DND-41 (cell line): ENCODE measurements at regions not wholly inside any gene's neighbourhood (a gene's known extent, or its start where the extent isn't known, plus 50 kb on each side); places are given as distances from the start of the nearest gene placed in this dataset.

ENCODE experiments used
- ATAC-seq: fragments of 200-7000 bp; cut with Tn5 transposase; 3 replicates; pipeline ENCODE4 v1.9.1; 2021; ENCODE audit warnings: low read depth; ENCODE audit not compliant: insufficient read depth
- DNase-seq: peaks from one replicate; pipeline ENCODE4 v3.0.0-alpha.2; 2020
- H2AFZ ChIP-seq: 2 replicates; pipeline ENCODE4 v1.6.0; 2012; ENCODE audit warnings: low read depth, low read length
- H3K27ac ChIP-seq: 2 replicates; pipeline ENCODE4 v1.5.1; 2012; ENCODE audit warnings: low read length, inconsistent platforms
- H3K27me3 ChIP-seq: fragments of 200-600 bp; sonication (generic); 2 replicates; pipeline ENCODE4 v1.6.0; 2012; ENCODE audit warnings: low read length, mild to moderate bottlenecking, inconsistent platforms; ENCODE audit not compliant: insufficient read depth, poor library complexity
- H3K36me3 ChIP-seq: 2 replicates; pipeline ENCODE4 v1.5.1; 2012; ENCODE audit warnings: low read length, inconsistent platforms; ENCODE audit not compliant: insufficient read depth
- H3K4me1 ChIP-seq: 2 replicates; pipeline ENCODE4 v1.5.1; 2012; ENCODE audit warnings: mild to moderate bottlenecking, low read length; ENCODE audit not compliant: insufficient read depth
- H3K4me2 ChIP-seq: 2 replicates; pipeline ENCODE4 v1.6.0; 2012; ENCODE audit warnings: mild to moderate bottlenecking, moderate library complexity, low read length, inconsistent platforms; ENCODE audit not compliant: insufficient read depth
- H3K4me3 ChIP-seq, 2 experiments: fragments of 200-600 bp in 1 of 2; shearing (Covaris generic) in 1 of 2; 2 replicates each; pipeline ENCODE4 v1.5.1; 2012 to 2016; ENCODE audit warnings: inconsistent platforms in 2 of 2, low read length in 2 of 2, mild to moderate bottlenecking in 2 of 2, low read depth in 1 of 2, moderate library complexity in 1 of 2
- H3K79me2 ChIP-seq: 2 replicates; pipeline ENCODE4 v1.6.0; 2012; ENCODE audit warnings: low read length, inconsistent platforms; ENCODE audit not compliant: insufficient read depth
- H3K9ac ChIP-seq: 2 replicates; pipeline ENCODE4 v1.6.0; 2012; ENCODE audit warnings: low read depth, mild to moderate bottlenecking, inconsistent platforms, low read length, moderate library complexity
- H3K9me3 ChIP-seq: 2 replicates; pipeline ENCODE4 v1.5.1; 2012; ENCODE audit warnings: low read length, moderate library complexity, mild to moderate bottlenecking, inconsistent platforms; ENCODE audit not compliant: insufficient read depth, severe bottlenecking
- H4K20me1 ChIP-seq: 2 replicates; pipeline ENCODE4 v1.6.0; 2012; ENCODE audit warnings: low read length; ENCODE audit not compliant: insufficient read depth
- EZH2 ChIP-seq: IDR thresholded peaks from 3 replicates; pipeline ENCODE4 v1.6.1; 2012; ENCODE audit warnings: borderline replicate concordance, low read depth, mild to moderate bottlenecking, moderate library complexity, low read length, inconsistent platforms; ENCODE audit not compliant: severe bottlenecking
- TF ChIP-seq, protein P1 (sequence below): IDR thresholded peaks from 2 replicates; pipeline ENCODE4 v1.5.1; 2012; ENCODE audit warnings: borderline replicate concordance, low read length, moderate library complexity, mild to moderate bottlenecking; ENCODE audit not compliant: poor library complexity, severe bottlenecking; ENCODE audit errors: extremely low read depth

DNA sequence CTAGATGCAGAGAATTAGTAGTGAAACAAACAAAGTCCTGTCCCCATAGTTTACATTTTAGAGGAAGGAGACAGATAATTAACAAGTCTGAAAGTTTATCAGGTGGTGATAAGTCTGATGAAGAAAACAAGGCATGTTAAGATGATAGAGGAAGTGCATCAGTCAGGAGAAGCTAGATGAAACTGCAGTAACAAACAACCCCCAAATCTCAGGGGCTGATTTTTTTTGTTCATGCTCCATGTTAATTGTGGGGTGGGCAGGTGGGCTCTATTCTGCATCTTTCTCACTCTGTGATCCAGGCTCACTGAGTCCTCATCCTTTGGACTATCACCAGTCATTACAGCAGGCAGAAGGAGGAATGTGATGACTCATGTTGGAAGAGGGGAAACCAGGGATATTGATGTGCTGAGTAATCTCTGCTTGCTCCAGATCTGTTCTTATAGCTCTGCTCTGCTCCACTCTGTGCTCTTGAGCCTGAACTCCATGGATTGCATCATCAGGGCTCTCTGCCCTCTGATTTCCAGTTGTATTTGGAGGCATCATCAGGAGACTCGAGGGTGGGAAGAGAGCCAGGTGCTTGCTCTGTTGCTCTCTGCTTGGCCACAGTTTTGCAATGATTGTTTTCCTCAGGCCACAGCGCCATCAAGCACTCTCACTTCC is 166.9 kb downstream of the IER5 start:
- Histone ChIP-seq H3K9ac (no peak overlapping the region), H3K27ac (no peak overlapping the region), H3K79me2 (no peaks in the 10 kb centered on the region), H3K4me2 (no peak overlapping the region), H3K36me3 (no peaks in the 10 kb centered on the region), H3K27me3 (peaks cover 5% of the 10 kb centered on the region), H3K4me1 (no peaks in the 10 kb centered on the region), H3K9me3 (no peaks in the 10 kb centered on the region), H2AFZ (no peak overlapping the region), H3K4me3 (no peak overlapping the region), H4K20me1 (no peaks in the 10 kb centered on the region)
- DNase-seq (no peak), ATAC-seq (no peak)
- TF ChIP-seq, protein P1, sequence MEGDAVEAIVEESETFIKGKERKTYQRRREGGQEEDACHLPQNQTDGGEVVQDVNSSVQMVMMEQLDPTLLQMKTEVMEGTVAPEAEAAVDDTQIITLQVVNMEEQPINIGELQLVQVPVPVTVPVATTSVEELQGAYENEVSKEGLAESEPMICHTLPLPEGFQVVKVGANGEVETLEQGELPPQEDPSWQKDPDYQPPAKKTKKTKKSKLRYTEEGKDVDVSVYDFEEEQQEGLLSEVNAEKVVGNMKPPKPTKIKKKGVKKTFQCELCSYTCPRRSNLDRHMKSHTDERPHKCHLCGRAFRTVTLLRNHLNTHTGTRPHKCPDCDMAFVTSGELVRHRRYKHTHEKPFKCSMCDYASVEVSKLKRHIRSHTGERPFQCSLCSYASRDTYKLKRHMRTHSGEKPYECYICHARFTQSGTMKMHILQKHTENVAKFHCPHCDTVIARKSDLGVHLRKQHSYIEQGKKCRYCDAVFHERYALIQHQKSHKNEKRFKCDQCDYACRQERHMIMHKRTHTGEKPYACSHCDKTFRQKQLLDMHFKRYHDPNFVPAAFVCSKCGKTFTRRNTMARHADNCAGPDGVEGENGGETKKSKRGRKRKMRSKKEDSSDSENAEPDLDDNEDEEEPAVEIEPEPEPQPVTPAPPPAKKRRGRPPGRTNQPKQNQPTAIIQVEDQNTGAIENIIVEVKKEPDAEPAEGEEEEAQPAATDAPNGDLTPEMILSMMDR, result no peak
- TF ChIP-seq EZH2, result no peak

DNA sequence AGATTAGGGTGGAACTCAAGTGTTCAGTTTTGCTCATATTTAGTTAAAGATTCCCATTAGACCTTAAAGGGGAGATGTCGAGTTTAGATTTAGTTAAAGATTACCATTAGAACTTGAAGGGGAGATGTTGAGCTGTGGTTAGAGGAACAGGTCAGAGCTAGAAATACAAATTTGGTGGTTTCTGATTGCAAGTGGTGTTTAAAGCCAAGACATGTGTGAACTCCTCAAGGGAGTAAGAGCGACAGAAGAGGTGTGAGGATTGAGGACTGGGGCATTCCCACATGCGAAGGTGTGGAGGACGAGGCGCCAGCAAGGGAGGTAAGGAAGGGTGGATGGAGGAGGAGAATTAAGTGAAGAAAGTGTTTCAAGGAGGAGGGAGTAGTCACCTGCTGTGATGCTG is 168.6 kb downstream of the IER5 start:
- no peak for ATAC-seq
- Histone ChIP-seq H3K9ac (no peak overlapping the region), H3K4me1 (no peaks in the 10 kb centered on the region), H3K27me3 (peaks cover 5% of the 10 kb centered on the region), H4K20me1 (no peaks in the 10 kb centered on the region), H3K4me3 (no peak overlapping the region), H3K36me3 (no peaks in the 10 kb centered on the region), H3K79me2 (no peaks in the 10 kb centered on the region), H3K4me2 (no peak overlapping the region), H2AFZ (no peak overlapping the region), H3K9me3 (no peaks in the 10 kb centered on the region), H3K27ac (no peak overlapping the region)
- no peak for DNase-seq
- no peak for TF ChIP-seq EZH2
- TF ChIP-seq, protein P1, result no peak

DNA sequence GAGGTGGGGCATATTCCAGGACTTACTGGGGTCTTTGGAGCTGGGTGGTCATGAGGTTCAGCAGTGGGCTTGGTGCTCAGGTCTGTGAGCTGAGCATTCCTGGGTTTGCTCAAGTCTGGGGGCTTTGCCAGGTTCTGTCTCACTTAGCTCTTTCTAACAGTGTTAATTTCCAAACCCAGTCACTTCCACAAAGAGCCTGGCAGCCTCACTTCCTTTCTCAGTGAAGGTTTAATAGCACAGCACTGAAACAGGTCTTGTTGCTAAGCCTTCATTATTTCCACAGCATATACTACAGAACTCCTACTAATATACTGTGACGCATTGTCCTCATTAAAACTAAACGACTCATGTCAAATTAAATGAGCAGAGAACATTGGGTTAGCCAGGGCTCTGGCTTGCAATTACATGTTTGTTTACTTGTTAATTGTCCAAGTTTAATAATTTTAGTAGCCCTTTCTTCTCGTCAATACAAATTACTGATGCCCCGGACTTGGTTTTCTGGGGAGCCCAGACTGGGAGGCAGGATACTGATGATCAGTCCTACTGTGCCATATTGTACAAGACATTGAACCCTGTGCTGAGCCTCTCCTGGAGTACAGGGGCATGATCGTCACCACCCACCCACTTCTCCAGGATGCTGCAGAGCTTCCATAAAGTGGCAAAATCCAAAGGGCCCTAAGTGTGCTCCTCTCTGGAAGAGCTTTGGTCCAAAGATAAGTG is 170.7 kb downstream of the IER5 start:
- H3K36me3 ChIP-seq, result no peaks in the 10 kb centered on the region
- no peaks in the 10 kb centered on the region for H3K4me1 ChIP-seq
- H3K4me3 ChIP-seq, result no peak overlapping the region
- DNase-seq (no peak), ATAC-seq (no peak)
- no peak overlapping the region for H2AFZ ChIP-seq
- no peaks in the 10 kb centered on the region for H4K20me1 ChIP-seq
- H3K9me3 ChIP-seq, result no peaks in the 10 kb centered on the region
- TF ChIP-seq, protein P1, result no peak
- TF ChIP-seq EZH2, result no peak
- no peak overlapping the region for H3K27ac ChIP-seq
- H3K27me3 ChIP-seq, result peaks cover 5% of the 10 kb centered on the region
- H3K9ac ChIP-seq, result no peak overlapping the region
- no peak overlapping the region for H3K4me2 ChIP-seq
- H3K79me2 ChIP-seq, result no peaks in the 10 kb centered on the region
